ENCODE measurements at regions not wholly inside any gene's neighbourhood (a gene's known extent, or its start where the extent isn't known, plus 50 kb on each side); places are given as distances from the start of the nearest gene placed in this dataset.
"Not testable (repeated sequence)": the region's sequence is repeated elsewhere in the genome, so short reads cannot be mapped to it uniquely, and the experiment has no call there.

DNA sequence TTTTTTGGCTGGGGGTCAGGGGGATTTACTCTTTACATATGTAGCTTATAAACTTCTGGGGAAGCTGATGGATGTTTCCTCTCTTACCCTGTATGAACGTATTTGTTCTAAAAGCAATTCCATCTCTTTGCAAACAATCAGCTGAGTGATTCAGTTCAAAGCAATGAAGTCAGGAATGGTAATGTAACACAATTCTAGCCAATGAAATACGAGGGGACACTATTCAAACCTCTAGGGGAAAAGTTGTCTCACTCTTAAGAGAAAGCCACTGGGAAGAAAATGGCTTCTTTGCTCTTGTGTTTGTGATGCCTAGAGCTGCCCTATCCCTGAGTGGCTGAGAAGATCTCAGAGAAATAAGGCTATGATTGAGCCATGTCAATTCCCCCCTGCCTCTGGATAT lies 134.8 kb upstream of the SEMA3C start:
- Histone ChIP-seq H3K4me3 (no peak overlapping the region), H3K36me3 (replicated peaks in 1 of 2) (no peaks in the 10 kb centered on the region), H3K9me3 (replicated peaks in 1 of 3) (no peaks in the 10 kb centered on the region), H3K27ac (no peak overlapping the region), H3K27me3 (no peaks in the 10 kb centered on the region), H3K4me1 (replicated peaks in 1 of 2) (no peaks in the 10 kb centered on the region)
- DNase-seq = no peak
- TF ChIP-seq, protein P1, sequence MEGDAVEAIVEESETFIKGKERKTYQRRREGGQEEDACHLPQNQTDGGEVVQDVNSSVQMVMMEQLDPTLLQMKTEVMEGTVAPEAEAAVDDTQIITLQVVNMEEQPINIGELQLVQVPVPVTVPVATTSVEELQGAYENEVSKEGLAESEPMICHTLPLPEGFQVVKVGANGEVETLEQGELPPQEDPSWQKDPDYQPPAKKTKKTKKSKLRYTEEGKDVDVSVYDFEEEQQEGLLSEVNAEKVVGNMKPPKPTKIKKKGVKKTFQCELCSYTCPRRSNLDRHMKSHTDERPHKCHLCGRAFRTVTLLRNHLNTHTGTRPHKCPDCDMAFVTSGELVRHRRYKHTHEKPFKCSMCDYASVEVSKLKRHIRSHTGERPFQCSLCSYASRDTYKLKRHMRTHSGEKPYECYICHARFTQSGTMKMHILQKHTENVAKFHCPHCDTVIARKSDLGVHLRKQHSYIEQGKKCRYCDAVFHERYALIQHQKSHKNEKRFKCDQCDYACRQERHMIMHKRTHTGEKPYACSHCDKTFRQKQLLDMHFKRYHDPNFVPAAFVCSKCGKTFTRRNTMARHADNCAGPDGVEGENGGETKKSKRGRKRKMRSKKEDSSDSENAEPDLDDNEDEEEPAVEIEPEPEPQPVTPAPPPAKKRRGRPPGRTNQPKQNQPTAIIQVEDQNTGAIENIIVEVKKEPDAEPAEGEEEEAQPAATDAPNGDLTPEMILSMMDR (IDR thresholded peaks at IDR 0.05) = no peak
- TF ChIP-seq POLR2A (IDR thresholded peaks at IDR 0.05) = no peak
- intact Hi-C loops (cut with DNase I) = no loop called here
- 45 to 56% (median 51%) methylated on average over 2 of the region's 2 CpGs for WGBS, 4 donors

DNA sequence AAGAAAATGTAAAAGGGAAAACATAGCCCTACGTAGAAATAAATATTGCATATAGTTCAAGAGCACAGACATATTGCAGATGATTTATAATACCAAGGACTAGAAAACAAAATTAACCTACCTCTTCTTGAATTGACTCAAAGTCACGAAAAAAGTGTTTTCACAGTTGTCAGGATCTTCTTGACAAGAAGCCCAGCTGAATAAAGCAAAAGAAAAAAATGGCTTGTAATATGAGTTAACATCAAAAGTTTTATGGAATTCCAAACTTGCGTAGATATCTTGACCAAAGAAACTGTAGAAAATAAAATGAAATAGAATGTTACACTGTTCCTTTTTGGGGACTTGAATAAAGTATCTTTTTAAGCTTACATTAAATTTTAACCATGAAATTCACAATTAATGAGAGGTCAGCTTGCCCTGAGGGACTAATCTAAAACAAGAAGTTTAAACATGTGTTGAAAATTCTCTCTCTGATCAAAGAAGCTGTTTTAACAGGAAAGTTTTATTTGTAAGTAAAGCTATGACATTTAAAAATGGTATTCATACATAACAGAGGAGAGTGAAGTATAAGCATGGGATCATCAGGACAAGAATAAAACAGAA lies 133.1 kb upstream of the SEMA3C start:
- Histone ChIP-seq H3K27me3 (no peaks in the 10 kb centered on the region), H3K4me1 (replicated peaks in 1 of 2) (no peaks in the 10 kb centered on the region), H3K9me3 (replicated peaks in 1 of 3) (peaks cover 0 to under 1% (median 0%) of the 10 kb centered on the region in 3 donors), H3K4me3 (no peak overlapping the region), H3K36me3 (replicated peaks in 1 of 2) (no peaks in the 10 kb centered on the region), H3K27ac (no peak overlapping the region)
- no peak for DNase-seq
- no peak for TF ChIP-seq POLR2A (IDR thresholded peaks at IDR 0.05)
- TF ChIP-seq, protein P1 (IDR thresholded peaks at IDR 0.05) = no peak
- intact Hi-C loops (cut with DNase I) = no loop called here
- 34 to 59% (median 43%) methylated on average over 3 of the region's 3 CpGs for WGBS, 4 donors

DNA sequence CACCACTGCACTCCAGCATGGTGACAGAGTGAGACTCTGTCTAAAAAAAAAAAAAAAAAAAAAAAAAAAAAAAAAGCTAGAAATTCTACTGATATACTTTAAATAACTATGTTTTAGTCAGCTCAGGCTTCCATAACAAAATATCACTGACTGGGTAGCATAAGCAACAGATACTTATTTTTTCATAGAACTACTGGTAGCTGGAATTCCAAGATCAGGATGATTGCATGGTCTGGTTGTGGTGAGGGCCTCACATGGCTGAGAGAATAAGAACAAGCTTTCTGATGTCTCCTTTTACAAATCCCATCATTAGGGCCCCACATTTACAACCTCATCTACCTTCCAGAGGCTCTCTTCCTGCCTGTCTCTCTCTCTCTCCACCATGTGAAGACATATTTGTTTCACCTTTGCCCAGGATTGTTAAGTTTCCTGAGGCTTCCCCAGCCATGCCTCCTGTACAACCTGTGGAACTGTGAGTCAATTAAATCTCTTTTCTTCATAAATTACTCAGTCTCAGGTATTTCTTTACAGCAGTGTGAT lies 126.7 kb upstream of the SEMA3C start:
- Histone ChIP-seq H3K4me1 (replicated peaks in 1 of 2) (no peaks in the 10 kb centered on the region), H3K9me3 (replicated peaks in 1 of 3) (peaks cover 0 to 4% (median 0%) of the 10 kb centered on the region in 3 donors), H3K4me3 (no peak overlapping the region), H3K27me3 (no peaks in the 10 kb centered on the region), H3K27ac (no peak overlapping the region), H3K36me3 (replicated peaks in 1 of 2) (no peaks in the 10 kb centered on the region)
- TF ChIP-seq POLR2A (IDR thresholded peaks at IDR 0.05) = no peak
- TF ChIP-seq, protein P1 (IDR thresholded peaks at IDR 0.05) = no peak
- no peak for DNase-seq
- intact Hi-C loops (cut with DNase I) = no loop called here

DNA sequence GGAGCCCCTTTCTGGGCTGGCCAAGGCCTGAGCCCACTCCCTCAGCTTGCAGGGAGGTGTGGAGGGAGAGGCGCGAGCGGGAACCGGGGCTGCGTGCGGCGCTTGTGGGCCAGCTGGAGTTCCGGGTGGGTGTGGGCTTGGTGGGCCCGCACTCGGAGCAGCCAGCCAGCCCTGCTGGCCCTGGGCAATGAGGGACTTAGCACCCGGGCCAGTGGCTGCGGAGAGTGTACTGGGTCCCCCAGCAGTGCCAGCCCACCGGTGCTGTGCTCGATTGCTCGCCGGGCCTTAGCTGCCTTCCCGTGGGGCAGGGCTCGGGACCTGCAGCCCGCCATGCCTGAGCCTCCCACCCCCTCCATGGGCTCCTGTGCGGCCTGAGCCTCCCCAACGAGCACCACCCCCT lies 123.8 kb upstream of the SEMA3C start:
- intact Hi-C loops (cut with DNase I); H3K4me3 ChIP-seq; H3K27me3 ChIP-seq; H3K36me3 ChIP-seq (replicated peaks in 1 of 2); H3K9me3 ChIP-seq (replicated peaks in 1 of 3); DNase-seq; H3K27ac ChIP-seq; H3K4me1 ChIP-seq (replicated peaks in 1 of 2): not testable (repeated sequence)
- 87 to 100% (median 92%) methylated on average over 2 to 21 of the region's 21 CpGs for WGBS, 4 donors

DNA sequence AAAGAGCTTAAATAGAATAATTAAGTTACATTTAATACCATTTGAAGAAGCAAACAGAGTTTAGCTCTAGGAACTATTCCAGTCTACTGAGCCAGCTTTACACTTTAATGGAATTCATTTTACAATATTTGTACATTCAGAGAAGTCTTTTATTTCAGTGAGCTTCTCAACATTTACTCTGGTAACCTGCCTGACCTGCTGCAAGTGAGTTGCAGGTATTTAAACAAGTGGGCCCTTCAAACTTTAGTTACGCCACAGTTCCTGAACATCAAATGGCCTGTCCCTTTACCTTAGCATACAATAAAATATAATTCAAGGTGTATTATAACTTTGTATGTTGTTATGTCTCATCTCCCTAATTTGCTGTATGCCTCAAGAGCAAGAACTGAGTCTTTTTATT lies 121.6 kb upstream of the SEMA3C start:
- Histone ChIP-seq H3K36me3 (replicated peaks in 1 of 2) (no peaks in the 10 kb centered on the region), H3K27ac (no peak overlapping the region), H3K4me1 (replicated peaks in 1 of 2) (no peaks in the 10 kb centered on the region), H3K27me3 (no peaks in the 10 kb centered on the region), H3K4me3 (no peak overlapping the region), H3K9me3 (replicated peaks in 1 of 3) (no peaks in the 10 kb centered on the region)
- TF ChIP-seq POLR2A (IDR thresholded peaks at IDR 0.05) = no peak
- TF ChIP-seq, protein P1 (IDR thresholded peaks at IDR 0.05) = no peak
- WGBS, 4 donors = 86 to 90% (median 89%) methylated on average over 1 of the region's 1 CpG
- no peak for DNase-seq
- intact Hi-C loops (cut with DNase I) = no loop called here

Data from adrenal gland (tissue), 9 donors.